Cardiac fibroblast (primary cell): ENCODE measurements at regions not wholly inside any gene's neighbourhood (a gene's known extent, or its start where the extent isn't known, plus 50 kb on each side); places are given as distances from the start of the nearest gene placed in this dataset.

Source experiments
- DNase-seq, 2 donors: peaks; one replicate each; pipeline versions ENCODE4 v3.0.0 to v3.0.0-alpha.2; 2010; ENCODE audit warnings: low read depth in 2 of 2
- H3K4me3 ChIP-seq, 2 donors: replicated peaks in 1 of 2; 1 replicate in 1 of 2; 2 replicates in 1 of 2; pipeline ENCODE4 v1.5.1; 2011; ENCODE audit warnings: low read depth in 2 of 2, low read length in 2 of 2, mild to moderate bottlenecking in 2 of 2, moderate library complexity in 1 of 2
- CTCF ChIP-seq: IDR thresholded peaks from one replicate; pipeline ENCODE4 v1.5.1; 2011; ENCODE audit warnings: low read depth, mild to moderate bottlenecking, low read length, inconsistent platforms

DNA sequence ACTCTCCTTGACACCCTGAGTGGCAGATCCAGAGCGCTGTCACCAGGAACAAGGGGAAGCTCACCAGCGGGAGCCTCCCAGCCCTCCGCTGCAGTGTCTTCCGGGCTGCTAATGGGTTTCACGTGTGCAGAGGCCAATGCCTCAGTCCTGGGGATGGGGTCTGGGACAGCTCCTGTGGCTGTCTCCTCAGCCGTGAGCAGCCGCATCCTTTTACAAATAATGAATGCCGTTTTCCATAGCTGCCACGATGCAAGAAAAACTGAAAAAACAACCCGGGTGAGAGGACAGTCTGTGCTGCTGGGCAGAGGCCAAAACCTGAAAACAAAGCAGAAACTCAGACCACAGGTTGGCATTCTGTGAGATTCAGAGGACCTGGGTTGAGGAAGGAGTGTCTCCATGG lies 212.2 kb upstream of the RAB4A start:
- H3K4me3 ChIP-seq = no peak overlapping the region
- peak in 1 of 2 donors; percentile 34 for DNase-seq

DNA sequence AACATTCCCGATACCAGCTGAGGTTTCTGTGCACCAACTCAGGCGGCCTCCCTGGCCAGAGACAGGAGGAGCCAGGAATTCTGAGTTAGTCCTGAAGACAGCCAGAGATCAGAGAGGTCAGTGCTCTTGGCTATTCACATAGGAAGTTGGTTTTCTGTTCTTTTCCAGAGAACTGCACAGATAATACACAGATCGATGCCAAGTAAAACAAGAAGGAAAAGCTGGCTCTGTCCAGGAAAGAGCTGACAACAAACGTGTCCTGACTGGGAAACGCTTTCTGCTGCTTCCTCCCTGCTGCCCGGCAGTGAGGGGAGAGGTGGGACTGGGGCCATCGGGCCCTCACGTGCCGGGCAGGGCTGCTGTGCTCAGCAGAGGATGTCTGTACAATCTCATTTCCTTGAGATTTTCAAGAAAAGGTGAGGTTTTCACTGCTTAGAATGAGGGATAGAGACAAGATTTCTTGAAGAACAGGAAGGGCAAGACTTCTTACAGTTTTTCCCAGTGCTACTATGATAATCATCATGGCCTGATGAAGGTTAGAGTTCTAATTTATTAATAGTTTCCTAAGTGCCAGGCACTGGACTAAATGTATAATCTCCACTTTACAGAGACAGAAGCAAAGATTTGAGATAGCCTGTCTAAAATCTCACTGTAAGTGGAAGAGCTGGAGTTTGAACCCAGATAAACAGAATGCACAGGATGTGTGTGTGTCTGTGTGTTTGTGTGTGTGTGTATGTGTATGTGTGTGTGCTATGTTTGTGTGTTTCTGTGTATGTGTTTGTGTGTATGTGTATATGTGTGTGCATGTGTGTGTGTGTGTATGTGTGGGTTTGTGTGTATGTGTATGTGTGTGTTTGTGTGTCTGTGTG lies 211.0 kb upstream of the RAB4A start:
- TF ChIP-seq CTCF = no peak
- peak; percentile 38 to 93 for DNase-seq
- H3K4me3 ChIP-seq = no peak overlapping the region

More for the DNA sequence above, 212.2 kb upstream of the RAB4A start:
- no peak for TF ChIP-seq CTCF

GRCh38 chr1:229062135-229062534 lies 208.8 kb upstream of the RAB4A start:
- H3K4me3 ChIP-seq = no peak overlapping the region
- DNase-seq = no peak
- no peak for TF ChIP-seq CTCF

- no peak for TF ChIP-seq CTCF
- no peak overlapping the region for H3K4me3 ChIP-seq
- DNase-seq = no peak
Observed at GRCh38 chr1:229063154-229063773, 207.6 kb upstream of the RAB4A start.

DNA sequence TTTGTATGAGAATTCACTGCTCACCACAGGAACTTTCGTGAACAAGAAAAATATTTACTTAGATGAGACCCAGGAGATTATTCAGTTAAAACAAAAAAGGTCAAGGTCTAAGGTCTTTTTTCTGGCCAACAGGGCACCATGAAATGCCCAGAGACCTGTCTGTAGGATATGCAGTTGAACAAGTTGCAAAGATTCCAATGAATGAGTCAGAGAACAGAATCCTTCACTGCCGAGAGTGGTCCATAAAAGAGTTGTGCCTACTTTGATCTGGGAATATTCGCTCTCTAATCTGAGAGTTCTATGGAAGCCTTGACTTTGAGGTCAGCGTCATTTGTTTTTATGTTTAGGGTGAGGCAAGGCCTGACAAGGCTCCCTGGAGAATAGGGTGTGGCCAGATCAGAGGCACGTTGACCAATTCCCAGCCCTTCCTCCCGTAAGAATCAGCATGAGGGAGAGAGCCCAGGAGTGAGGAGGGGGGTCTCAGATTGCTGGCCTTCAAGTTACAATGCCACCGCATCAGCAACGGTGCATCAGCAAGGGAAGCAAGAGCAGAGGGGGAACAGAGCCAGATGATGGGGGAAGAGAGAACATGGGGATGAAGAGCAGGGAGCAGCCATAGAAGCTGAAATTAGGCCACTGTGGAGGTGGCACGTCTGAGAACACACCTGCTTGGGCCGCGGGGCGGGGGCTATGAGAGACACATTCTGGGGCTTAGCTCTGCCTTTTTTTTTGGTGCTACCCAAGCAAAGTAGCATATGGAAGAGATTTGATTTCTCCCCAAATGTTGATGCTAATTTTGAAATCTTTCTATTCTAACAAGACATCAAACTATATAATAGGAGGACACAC lies 206.4 kb upstream of the RAB4A start:
- TF ChIP-seq CTCF = no peak
- H3K4me3 ChIP-seq = no peak overlapping the region
- peak in 1 of 2 donors; percentile 38 for DNase-seq

- TF ChIP-seq CTCF = no peak
- DNase-seq = no peak
- H3K4me3 ChIP-seq = no peak overlapping the region
Observed at GRCh38 chr1:229065613-229066012, 205.3 kb upstream of the RAB4A start.
